GM18508 (cell line): ENCODE measurements at regions not wholly inside any gene's neighbourhood (a gene's known extent, or its start where the extent isn't known, plus 50 kb on each side); places are given as distances from the start of the nearest gene placed in this dataset.
"Not testable (repeated sequence)": the region's sequence is repeated elsewhere in the genome, so short reads cannot be mapped to it uniquely, and the experiment has no call there.

ENCODE experiments used
- ATAC-seq: cut with Tn5 transposase; IDR thresholded peaks from one replicate; pipeline ENCODE4 v1.9.1; 2021; ENCODE audit warnings: moderate number of reproducible peaks; ENCODE audit not compliant: insufficient read depth, unreplicated experiment

DNA sequence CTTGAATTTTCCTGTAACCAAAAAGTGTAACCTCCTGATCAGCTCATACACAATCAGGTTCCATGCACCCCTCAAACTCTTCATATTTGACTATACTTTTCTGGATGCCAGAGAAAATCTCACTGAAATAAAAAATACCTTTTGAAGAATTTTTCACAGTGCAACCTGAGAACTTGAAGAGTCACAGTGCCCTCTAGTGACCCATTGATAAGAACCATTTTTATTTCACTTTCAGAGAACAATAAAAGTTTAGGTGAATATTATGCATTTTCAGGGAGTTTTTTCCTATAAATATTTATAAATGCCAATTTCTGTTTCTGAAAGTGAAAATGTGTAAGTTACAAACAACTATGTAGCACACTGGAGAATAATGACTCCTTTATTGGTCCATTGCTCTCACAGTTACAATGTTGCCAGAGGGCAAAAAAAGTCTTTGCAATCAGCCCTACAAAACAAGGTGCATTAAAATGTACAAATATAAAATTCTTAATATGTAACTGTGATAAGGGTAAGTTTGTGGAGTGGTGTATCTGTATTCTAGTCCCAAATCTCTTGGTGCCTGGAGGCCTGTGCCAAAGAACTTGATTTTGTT is 153.6 kb upstream of the INTU start:
- no peak for ATAC-seq

DNA sequence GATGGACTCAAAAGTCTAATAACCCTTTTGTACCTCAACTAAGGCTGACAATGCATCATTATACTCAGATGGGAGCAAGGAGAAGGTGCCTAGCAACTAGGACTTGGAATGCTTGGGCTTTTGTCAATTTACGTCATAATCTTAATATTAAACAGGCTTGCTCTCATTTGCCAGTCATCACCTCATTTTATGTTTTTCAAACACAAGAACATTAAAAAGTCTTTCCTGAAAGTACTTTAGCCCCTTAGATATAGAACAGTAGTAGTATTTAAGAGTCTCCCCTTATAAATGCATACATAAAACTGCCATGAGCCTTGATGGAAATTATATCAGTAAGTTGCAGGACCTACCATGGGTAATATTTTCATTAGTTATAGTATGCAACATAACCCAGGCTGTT is 150.7 kb upstream of the INTU start:
- ATAC-seq, result no peak

DNA sequence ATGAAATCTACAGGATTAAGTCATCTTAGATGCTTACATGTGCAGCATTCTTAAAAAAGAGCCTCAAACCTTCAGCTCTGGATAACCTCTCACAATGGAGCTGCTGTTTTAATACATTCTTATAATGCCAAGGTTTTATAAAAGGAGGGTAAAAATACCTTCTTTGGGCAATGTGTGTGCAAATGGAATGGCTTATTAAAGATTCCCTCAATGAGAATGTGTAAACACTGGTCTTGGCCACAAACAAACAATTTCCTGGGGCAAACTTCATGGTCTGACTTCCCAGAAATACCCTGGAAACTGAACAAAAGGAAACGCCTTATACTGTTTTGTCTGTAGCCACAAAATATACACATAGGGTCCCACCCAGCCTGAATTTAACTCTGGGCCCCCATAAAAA is 148.6 kb upstream of the INTU start:
- no peak for ATAC-seq

GRCh38 chr4:127486248-127486647 is 146.5 kb upstream of the INTU start:
- ATAC-seq, result no peak

DNA sequence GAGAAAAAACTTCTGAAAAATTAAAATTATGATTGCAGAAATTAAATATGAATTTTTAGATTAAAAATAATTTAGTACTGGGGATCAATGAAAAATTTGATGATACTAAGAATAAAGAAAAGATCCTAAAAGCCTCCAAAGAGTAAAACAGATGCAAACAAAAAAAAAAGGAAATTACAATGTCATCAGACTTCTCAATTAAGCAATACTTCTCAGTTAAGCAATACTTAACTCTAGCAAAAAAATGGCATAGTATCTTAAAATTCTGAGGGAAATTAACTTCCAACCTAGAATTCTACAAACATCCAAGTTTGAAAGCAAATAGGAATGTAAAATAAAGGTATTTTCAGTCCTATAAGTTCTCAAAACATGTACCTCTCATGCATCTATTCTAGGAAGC is 141.2 kb upstream of the INTU start:
- no peak for ATAC-seq

DNA sequence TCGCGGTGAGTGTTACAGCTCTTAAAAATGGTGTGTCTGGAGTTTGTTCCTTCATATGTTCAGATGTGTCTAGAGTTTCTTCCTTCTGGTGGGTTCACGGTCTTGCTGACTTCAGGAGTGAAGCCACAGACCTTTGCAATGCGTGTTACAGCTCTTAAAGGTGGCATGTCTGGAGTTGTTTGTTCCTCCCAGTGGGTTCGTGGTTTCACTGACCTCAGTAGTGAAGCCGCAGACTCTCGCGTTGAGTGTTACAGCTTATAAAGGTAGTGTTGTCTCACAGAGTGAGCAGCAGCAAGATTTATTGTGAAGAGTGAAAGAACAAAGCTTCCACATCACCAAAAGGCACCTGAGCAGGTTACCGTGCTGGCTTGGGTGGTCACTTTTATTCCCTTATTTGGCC is 135.9 kb upstream of the INTU start:
- ATAC-seq, result not testable (repeated sequence)

DNA sequence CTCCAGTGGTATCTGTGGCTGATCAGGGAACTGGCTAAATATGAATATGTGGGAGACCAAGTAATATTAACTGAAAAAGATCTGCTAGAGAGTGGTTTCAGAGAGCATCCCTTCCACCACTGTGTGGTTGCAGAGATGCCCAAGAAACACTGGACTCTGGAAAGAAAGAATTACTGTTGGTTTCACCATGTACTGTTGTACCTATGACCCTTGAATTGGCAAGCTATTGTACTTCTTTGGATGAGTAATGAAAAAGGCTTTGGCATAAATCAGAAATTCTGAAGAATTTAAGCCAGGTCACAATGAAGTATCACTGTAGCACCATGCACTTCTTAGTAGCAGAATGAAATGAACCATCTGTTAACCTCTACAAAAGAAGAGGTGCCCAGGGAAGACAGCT is 134.4 kb upstream of the INTU start:
- ATAC-seq, result no peak

DNA sequence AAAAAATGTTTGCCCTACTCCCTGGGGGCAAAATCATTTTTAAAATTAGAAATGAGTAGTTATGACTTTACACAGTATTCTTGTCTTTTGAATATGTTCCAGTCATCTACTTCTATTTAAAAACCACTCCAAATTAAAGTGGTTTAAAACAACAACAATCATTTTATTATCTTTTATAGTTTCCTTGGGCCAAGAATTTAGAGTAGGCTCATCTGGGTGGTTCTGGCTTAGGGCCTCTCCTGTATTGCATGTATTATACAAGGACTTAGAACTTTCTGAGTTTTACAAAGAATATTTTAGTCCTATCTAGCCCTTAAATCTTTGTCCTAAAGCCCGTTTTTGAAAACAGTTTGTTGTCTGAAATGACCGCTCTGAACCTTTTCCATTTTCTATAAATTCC is 132.5 kb upstream of the INTU start:
- no peak for ATAC-seq

DNA sequence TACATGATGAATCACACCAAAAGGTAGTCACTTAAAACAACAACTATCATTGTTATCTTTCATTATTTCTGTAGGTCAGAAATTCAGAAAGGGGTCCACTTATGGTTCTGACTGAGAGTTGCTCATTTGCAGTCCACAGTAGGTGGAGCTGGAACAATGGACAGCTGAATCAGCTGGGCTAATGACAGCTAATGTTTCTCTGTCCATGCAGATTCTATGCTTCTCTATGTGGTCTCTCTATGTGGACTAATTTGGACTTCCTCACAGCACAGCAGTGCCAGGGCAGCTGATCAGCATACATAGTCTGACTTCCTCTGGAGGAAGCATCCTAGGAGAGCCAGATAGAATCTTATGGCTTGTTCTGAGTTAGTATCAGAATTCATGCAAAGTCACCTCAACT is 131.7 kb upstream of the INTU start:
- ATAC-seq, result no peak

- no peak for ATAC-seq
These were observed 129.6 kb upstream of the INTU start for GRCh38 chr4:127503111-127503510.

- ATAC-seq, result no peak
These were observed 127.6 kb upstream of the INTU start for GRCh38 chr4:127505203-127505602.

DNA sequence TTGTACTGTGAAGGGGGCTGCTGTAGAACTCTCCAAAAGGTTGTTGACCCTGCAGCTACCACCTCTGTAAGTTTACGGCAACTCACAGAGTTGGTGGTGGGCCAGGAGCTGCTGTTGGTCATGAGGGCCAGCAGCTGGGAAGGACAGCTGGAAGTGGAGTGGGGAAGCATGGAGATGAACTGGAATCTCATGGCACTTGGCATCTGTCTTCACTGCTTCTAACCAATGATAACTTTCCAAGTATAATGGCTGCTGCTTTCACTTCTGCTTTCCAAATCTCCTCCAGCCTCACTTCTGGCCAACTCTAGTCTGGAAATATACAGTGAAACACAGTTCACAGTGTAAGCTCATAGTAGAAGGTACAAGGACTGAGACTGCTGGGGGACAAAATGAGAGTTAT is 126.5 kb upstream of the INTU start:
- no peak for ATAC-seq

GRCh38 chr4:127509155-127509554 is 123.6 kb upstream of the INTU start:
- ATAC-seq, result no peak

- not testable (repeated sequence) for ATAC-seq
These were observed 120.1 kb upstream of the INTU start for GRCh38 chr4:127512672-127513071.

DNA sequence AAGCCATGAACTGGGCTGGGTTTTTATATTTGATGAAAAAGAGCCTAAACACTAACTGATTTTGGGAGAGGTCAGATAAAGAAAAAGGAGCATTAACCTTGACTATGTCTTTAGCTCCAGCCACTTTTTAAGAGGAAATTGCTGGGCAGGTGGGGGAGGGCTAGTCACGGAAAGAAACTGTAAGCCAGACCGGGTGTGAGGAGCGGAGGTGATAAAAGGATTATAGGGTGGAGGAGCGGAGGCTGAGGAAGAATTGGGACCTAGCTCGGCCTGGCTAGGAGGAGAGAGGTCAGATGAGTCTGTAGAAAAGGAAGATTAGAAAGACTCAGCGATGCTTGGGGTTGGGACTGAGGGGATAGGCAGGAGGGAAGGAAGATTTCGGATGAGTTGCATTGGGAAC is 117.5 kb upstream of the INTU start:
- not testable (repeated sequence) for ATAC-seq

GRCh38 chr4:127518046-127518445 is 114.7 kb upstream of the INTU start:
- ATAC-seq, result no peak

DNA sequence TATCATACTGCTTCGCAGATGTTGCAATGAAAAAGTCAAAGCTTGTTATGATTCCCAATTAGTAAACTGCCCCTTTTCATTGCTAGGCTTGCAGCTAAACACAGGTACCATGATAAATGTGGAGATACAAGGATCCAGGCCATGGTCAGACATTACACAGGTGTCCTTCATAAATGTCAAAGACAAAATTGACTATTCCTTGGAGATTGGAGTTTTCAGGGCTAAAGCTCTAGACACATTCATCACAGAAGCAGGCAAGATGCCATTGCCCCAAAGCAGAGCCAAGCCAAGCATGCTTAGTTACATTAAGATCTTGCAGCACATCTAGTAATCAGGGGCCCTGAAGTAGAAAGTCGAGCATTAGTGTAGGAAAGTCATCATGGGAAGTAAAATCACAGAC is 111.3 kb upstream of the INTU start:
- no peak for ATAC-seq

- ATAC-seq, result no peak
These were observed 109.4 kb upstream of the INTU start for GRCh38 chr4:127523369-127523768.

- ATAC-seq, result no peak
These were observed 107.1 kb upstream of the INTU start for GRCh38 chr4:127525608-127526007.

GRCh38 chr4:127528302-127528701 is 104.5 kb upstream of the INTU start:
- no peak for ATAC-seq

- ATAC-seq, result not testable (repeated sequence)
These were observed 102.9 kb upstream of the INTU start for GRCh38 chr4:127529879-127530278.

DNA sequence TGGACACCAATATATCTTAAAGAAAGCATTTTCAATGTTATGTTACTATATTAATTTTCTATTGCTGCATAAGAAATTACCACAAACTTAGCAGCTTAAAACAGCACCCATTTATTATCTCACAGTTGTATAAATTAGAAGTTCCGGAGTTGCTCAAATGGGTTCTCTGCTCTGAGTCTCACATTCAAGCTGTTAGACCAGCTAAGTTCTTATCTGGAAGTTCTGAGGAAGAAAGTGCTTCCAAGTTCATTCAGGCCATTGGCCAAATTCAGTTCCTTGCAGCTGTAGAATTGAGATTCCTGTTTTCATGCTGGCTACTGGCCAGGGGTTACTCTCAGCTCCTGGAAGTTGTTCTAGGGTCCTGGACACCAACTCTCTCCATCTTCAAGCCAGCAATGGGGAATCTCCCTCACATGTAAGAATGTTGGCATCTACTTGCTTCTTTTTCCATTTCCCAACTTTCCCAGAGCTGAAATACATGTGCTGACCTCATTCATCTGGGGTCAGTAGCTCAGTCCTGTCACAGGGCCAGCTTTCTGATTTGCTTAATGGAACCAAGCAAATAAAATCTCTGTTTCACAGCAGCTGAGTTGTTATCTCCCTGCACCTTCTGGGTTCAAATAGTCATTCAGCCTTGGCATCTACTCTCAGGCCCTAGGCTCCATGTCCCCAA is 99.6 kb upstream of the INTU start:
- no peak for ATAC-seq
